ENCODE measurements at regions not wholly inside any gene's neighbourhood (a gene's known extent, or its start where the extent isn't known, plus 50 kb on each side); places are given as distances from the start of the nearest gene placed in this dataset.

GRCh38 chr2:52918551-52918950, 849.1 kb upstream of the CHAC2 start:
- TF ChIP-seq CTCF (tag by site-specific recombination; IDR thresholded peaks at IDR 0.05), result no peak
- TF ChIP-seq ZBTB7A (tag by site-specific recombination; IDR thresholded peaks at IDR 0.05; ENCODE audit: low read depth), result no peak
- TF ChIP-seq ZNF561 (tag by site-specific recombination; IDR thresholded peaks at IDR 0.05; ENCODE audit: borderline replicate concordance), result no peak
- no peak for TF ChIP-seq ZNF776 (tag by site-specific recombination; IDR thresholded peaks at IDR 0.05; ENCODE audit: borderline replicate concordance)
- TF ChIP-seq ZNF639 (tag by site-specific recombination; IDR thresholded peaks at IDR 0.05), result no peak
- TF ChIP-seq, protein P1, sequence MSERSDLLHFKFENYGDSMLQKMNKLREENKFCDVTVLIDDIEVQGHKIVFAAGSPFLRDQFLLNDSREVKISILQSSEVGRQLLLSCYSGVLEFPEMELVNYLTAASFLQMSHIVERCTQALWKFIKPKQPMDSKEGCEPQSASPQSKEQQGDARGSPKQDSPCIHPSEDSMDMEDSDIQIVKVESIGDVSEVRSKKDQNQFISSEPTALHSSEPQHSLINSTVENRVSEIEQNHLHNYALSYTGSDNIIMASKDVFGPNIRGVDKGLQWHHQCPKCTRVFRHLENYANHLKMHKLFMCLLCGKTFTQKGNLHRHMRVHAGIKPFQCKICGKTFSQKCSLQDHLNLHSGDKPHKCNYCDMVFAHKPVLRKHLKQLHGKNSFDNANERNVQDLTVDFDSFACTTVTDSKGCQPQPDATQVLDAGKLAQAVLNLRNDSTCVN (tag by site-specific recombination; optimal IDR thresholded peaks at IDR 0.05), result no peak
- TF ChIP-seq ZNF843 (tag by site-specific recombination; IDR thresholded peaks at IDR 0.05), result no peak
- TF ChIP-seq, protein P2, sequence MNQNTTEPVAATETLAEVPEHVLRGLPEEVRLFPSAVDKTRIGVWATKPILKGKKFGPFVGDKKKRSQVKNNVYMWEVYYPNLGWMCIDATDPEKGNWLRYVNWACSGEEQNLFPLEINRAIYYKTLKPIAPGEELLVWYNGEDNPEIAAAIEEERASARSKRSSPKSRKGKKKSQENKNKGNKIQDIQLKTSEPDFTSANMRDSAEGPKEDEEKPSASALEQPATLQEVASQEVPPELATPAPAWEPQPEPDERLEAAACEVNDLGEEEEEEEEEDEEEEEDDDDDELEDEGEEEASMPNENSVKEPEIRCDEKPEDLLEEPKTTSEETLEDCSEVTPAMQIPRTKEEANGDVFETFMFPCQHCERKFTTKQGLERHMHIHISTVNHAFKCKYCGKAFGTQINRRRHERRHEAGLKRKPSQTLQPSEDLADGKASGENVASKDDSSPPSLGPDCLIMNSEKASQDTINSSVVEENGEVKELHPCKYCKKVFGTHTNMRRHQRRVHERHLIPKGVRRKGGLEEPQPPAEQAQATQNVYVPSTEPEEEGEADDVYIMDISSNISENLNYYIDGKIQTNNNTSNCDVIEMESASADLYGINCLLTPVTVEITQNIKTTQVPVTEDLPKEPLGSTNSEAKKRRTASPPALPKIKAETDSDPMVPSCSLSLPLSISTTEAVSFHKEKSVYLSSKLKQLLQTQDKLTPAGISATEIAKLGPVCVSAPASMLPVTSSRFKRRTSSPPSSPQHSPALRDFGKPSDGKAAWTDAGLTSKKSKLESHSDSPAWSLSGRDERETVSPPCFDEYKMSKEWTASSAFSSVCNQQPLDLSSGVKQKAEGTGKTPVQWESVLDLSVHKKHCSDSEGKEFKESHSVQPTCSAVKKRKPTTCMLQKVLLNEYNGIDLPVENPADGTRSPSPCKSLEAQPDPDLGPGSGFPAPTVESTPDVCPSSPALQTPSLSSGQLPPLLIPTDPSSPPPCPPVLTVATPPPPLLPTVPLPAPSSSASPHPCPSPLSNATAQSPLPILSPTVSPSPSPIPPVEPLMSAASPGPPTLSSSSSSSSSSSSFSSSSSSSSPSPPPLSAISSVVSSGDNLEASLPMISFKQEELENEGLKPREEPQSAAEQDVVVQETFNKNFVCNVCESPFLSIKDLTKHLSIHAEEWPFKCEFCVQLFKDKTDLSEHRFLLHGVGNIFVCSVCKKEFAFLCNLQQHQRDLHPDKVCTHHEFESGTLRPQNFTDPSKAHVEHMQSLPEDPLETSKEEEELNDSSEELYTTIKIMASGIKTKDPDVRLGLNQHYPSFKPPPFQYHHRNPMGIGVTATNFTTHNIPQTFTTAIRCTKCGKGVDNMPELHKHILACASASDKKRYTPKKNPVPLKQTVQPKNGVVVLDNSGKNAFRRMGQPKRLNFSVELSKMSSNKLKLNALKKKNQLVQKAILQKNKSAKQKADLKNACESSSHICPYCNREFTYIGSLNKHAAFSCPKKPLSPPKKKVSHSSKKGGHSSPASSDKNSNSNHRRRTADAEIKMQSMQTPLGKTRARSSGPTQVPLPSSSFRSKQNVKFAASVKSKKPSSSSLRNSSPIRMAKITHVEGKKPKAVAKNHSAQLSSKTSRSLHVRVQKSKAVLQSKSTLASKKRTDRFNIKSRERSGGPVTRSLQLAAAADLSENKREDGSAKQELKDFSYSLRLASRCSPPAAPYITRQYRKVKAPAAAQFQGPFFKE (tag by site-specific recombination; IDR thresholded peaks at IDR 0.05; ENCODE audit: borderline replicate concordance), result no peak
- no peak for TF ChIP-seq INSM2 (tag by site-specific recombination; IDR thresholded peaks at IDR 0.05)
- TF ChIP-seq ATF2 (tag by site-specific recombination; IDR thresholded peaks at IDR 0.05; ENCODE audit: low read depth), result no peak
- TF ChIP-seq YY1 (tag by site-specific recombination; IDR thresholded peaks at IDR 0.05), result no peak
- TF ChIP-seq, protein P3, sequence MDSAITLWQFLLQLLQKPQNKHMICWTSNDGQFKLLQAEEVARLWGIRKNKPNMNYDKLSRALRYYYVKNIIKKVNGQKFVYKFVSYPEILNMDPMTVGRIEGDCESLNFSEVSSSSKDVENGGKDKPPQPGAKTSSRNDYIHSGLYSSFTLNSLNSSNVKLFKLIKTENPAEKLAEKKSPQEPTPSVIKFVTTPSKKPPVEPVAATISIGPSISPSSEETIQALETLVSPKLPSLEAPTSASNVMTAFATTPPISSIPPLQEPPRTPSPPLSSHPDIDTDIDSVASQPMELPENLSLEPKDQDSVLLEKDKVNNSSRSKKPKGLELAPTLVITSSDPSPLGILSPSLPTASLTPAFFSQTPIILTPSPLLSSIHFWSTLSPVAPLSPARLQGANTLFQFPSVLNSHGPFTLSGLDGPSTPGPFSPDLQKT (IDR thresholded peaks at IDR 0.05; ENCODE audit: borderline replicate concordance, low read depth, low read length), result no peak
